Cardiac muscle cell (in vitro differentiated cells and primary cell): ENCODE measurements at regions not wholly inside any gene's neighbourhood (a gene's known extent, or its start where the extent isn't known, plus 50 kb on each side); places are given as distances from the start of the nearest gene placed in this dataset.

Experiments used
- DNase-seq, 2 donors: peaks; one replicate each; pipeline versions ENCODE4 v3.0.0 to v3.0.0-alpha.2; 2010 to 2017; ENCODE audit warnings: low read depth in 1 of 2, low spot score in 1 of 2
- H3K27ac ChIP-seq: fragments of 200-600 bp; sonication (generic); 2 replicates; pipeline ENCODE4 v1.5.1; 2016
- H3K27me3 ChIP-seq: fragments of 200-600 bp; sonication (generic); 2 replicates; pipeline ENCODE4 v1.6.0; 2016; ENCODE audit warnings: control low read depth
- H3K36me3 ChIP-seq: fragments of 200-600 bp; sonication (generic); 2 replicates; pipeline ENCODE4 v1.5.1; 2016; ENCODE audit warnings: control low read depth
- H3K4me1 ChIP-seq: fragments of 200-600 bp; sonication (generic); 2 replicates; pipeline ENCODE4 v1.8.1; 2017; ENCODE audit warnings: low read depth, mild to moderate bottlenecking, mixed run types
- H3K4me3 ChIP-seq: fragments of 200-600 bp; sonication (generic); 2 replicates; pipeline ENCODE4 v1.5.1; 2016; ENCODE audit warnings: mild to moderate bottlenecking
- H3K9me3 ChIP-seq: fragments of 200-600 bp; sonication (generic); 2 replicates; pipeline ENCODE4 v1.5.1; 2017; ENCODE audit warnings: low read depth, mild to moderate bottlenecking, control low read depth
- CTCF ChIP-seq: IDR thresholded peaks from 2 replicates; pipeline ENCODE4 v1.5.1; 2012; ENCODE audit warnings: low read depth, mild to moderate bottlenecking, low read length

GRCh38 chr16:72243621-72244020 is 71.7 kb upstream of the PMFBP1 start:
- no peak for TF ChIP-seq CTCF
- no peaks in the 10 kb centered on the region for H3K36me3 ChIP-seq
- no peaks in the 10 kb centered on the region for H3K27me3 ChIP-seq
- H3K27ac ChIP-seq, result no peak overlapping the region
- no peaks in the 10 kb centered on the region for H3K9me3 ChIP-seq
- no peaks in the 10 kb centered on the region for H3K4me1 ChIP-seq
- DNase-seq, result no peak
- no peak overlapping the region for H3K4me3 ChIP-seq

GRCh38 chr16:72242757-72243156 is 70.8 kb upstream of the PMFBP1 start:
- TF ChIP-seq CTCF, result no peak
- Histone ChIP-seq H3K9me3 (no peaks in the 10 kb centered on the region), H3K4me1 (no peaks in the 10 kb centered on the region), H3K36me3 (no peaks in the 10 kb centered on the region), H3K4me3 (no peak overlapping the region), H3K27me3 (no peaks in the 10 kb centered on the region), H3K27ac (no peak overlapping the region)
- no peak for DNase-seq

GRCh38 chr16:72241930-72242329 is 70.0 kb upstream of the PMFBP1 start:
- TF ChIP-seq CTCF, result peak; percentile 95
- no peak overlapping the region for H3K27ac ChIP-seq
- H3K9me3 ChIP-seq, result no peaks in the 10 kb centered on the region
- H3K27me3 ChIP-seq, result no peaks in the 10 kb centered on the region
- no peak overlapping the region for H3K4me3 ChIP-seq
- no peaks in the 10 kb centered on the region for H3K36me3 ChIP-seq
- DNase-seq, result peak; percentile 45 to 72
- H3K4me1 ChIP-seq, result no peaks in the 10 kb centered on the region

GRCh38 chr16:72241008-72241407 is 69.1 kb upstream of the PMFBP1 start:
- Histone ChIP-seq H3K27me3 (no peaks in the 10 kb centered on the region), H3K36me3 (no peaks in the 10 kb centered on the region), H3K9me3 (no peaks in the 10 kb centered on the region), H3K27ac (no peak overlapping the region), H3K4me3 (no peak overlapping the region), H3K4me1 (no peaks in the 10 kb centered on the region)
- no peak for TF ChIP-seq CTCF
- no peak for DNase-seq

GRCh38 chr16:72240466-72240865 is 68.5 kb upstream of the PMFBP1 start:
- Histone ChIP-seq H3K27me3 (no peaks in the 10 kb centered on the region), H3K9me3 (no peaks in the 10 kb centered on the region)
- TF ChIP-seq CTCF, result no peak

DNA sequence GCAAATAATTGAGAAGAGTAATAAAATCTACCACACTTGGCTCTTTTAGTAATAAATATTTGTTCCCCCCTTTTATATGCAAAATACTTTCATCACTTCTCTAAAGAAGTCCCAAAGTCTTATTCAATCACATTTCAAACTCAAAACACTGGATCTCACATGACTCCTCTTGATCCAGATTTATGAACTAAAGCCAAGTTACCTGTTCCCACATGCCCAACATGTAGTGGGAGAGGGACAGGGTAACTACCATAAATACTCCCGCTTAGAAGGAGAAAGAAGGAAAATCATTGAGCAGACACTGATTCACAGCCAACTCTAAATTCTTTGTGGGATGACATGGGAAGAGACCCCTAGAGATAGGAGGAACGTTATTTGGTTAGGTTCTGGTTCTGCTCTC is 64.9 kb upstream of the PMFBP1 start:
- H3K9me3 ChIP-seq, result no peaks in the 10 kb centered on the region
- no peaks in the 10 kb centered on the region for H3K27me3 ChIP-seq
- no peaks in the 10 kb centered on the region for H3K4me1 ChIP-seq
- no peak for TF ChIP-seq CTCF
- no peak for DNase-seq
- H3K4me3 ChIP-seq, result no peak overlapping the region
- no peaks in the 10 kb centered on the region for H3K36me3 ChIP-seq
- H3K27ac ChIP-seq, result no peak overlapping the region

More at GRCh38 chr16:72240466-72240865, 68.5 kb upstream of the PMFBP1 start:
- no peak overlapping the region for H3K27ac ChIP-seq
- no peak for DNase-seq
- no peaks in the 10 kb centered on the region for H3K36me3 ChIP-seq
- no peaks in the 10 kb centered on the region for H3K4me1 ChIP-seq
- H3K4me3 ChIP-seq, result no peak overlapping the region
